GM23338 (cell line): ENCODE measurements at regions not wholly inside any gene's neighbourhood (a gene's known extent, or its start where the extent isn't known, plus 50 kb on each side); places are given as distances from the start of the nearest gene placed in this dataset.

Source experiments
- CREB1 ChIP-seq: fragments of 250-450 bp; sonication (Bioruptor Pico); IDR thresholded peaks from 2 replicates; pipeline ENCODE4 v1.5.0; 2020; ENCODE audit warnings: low read depth, mild to moderate bottlenecking, moderate library complexity
- CTCF ChIP-seq, 2 experiments: fragments of 200-600 bp in 1 of 2; sonication (generic) in 1 of 2; conservative IDR thresholded peaks; 2 replicates each; pipeline versions ENCODE4 v1.5.1 to v1.6.1; 2016 to 2017; ENCODE audit warnings: antibody characterized with exemption in 2 of 2, low read depth in 2 of 2, mild to moderate bottlenecking in 2 of 2, moderate library complexity in 1 of 2
- ETS1 ChIP-seq: IDR thresholded peaks from 2 replicates; pipeline ENCODE4 v1.6.1; 2016; ENCODE audit warnings: antibody characterized with exemption
- EZH2 ChIP-seq: fragments of 200-600 bp; sonication (generic); IDR thresholded peaks from one replicate; pipeline ENCODE4 v1.8.0; 2017; ENCODE audit warnings: antibody characterized with exemption, mild to moderate bottlenecking, low read depth; ENCODE audit not compliant: unreplicated experiment
- EZH2phosphoT487 ChIP-seq: fragments of 200-600 bp; sonication (generic); IDR thresholded peaks from one replicate; pipeline ENCODE4 v1.8.1; 2018; ENCODE audit warnings: antibody characterized with exemption; ENCODE audit not compliant: unreplicated experiment
- JUNB ChIP-seq: IDR thresholded peaks from one replicate; pipeline ENCODE4 v1.6.1; 2016; ENCODE audit warnings: antibody characterized with exemption; ENCODE audit not compliant: unreplicated experiment
- NANOG ChIP-seq: IDR thresholded peaks from 2 replicates; pipeline ENCODE4 v1.6.1; 2016; ENCODE audit warnings: antibody characterized with exemption, borderline replicate concordance
- POLR2AphosphoS5 ChIP-seq: IDR thresholded peaks from 2 replicates; pipeline ENCODE4 v1.6.1; 2016; ENCODE audit warnings: antibody characterized with exemption, low read depth
- REST ChIP-seq: IDR thresholded peaks from one replicate; pipeline ENCODE4 v1.6.1; 2018; ENCODE audit warnings: antibody characterized with exemption; ENCODE audit not compliant: unreplicated experiment
- STAT1 ChIP-seq: IDR thresholded peaks from one replicate; pipeline ENCODE4 v1.6.1; 2016; ENCODE audit warnings: antibody characterized with exemption; ENCODE audit not compliant: unreplicated experiment
- ZNF114 ChIP-seq: fragments of 250-450 bp; sonication (Bioruptor Pico); IDR thresholded peaks from 2 replicates; pipeline ENCODE4 v1.5.0; 2020; ENCODE audit warnings: mild to moderate bottlenecking, moderate library complexity
- ZNF331 ChIP-seq: fragments of 250-450 bp; sonication (Bioruptor Pico); IDR thresholded peaks from 2 replicates; pipeline ENCODE4 v1.5.0; 2020; ENCODE audit warnings: low read depth, mild to moderate bottlenecking, moderate library complexity

GRCh38 chr5:8633696-8634095 is 764.7 kb downstream of the MTRR start:
- TF ChIP-seq REST (no peak), POLR2AphosphoS5 (no peak), CTCF (conservative IDR thresholded peaks at IDR 0.05; ENCODE audit: low read depth in 2 of 2) (no peak), EZH2 (no peak), CREB1 (CRISPR knock-in tag) (no peak), ZNF114 (CRISPR knock-in tag) (no peak), ZNF331 (no peak), EZH2phosphoT487 (no peak), ETS1 (no peak), JUNB (no peak), NANOG (no peak), STAT1 (no peak)
